K562 (cell line): ENCODE measurements at regions not wholly inside any gene's neighbourhood (a gene's known extent, or its start where the extent isn't known, plus 50 kb on each side); places are given as distances from the start of the nearest gene placed in this dataset.

Source experiments
- ATAC-seq: fragments of 200-7000 bp; cut with Tn5 transposase; 3 replicates; pipeline ENCODE4 v1.9.1; 2020; ENCODE audit warnings: moderate library complexity
- BruUV-seq: library from RNA; stranded (reverse); fragments of 400-500 nt; replicated peaks from 2 replicates; lab custom pipeline; 2021; lab: Mats Ljungman, UMichigan
- CTCF ChIA-PET: fragments of 300-600 bp; formaldehyde crosslinking; extraction: SDS; loops from one replicate; lab custom pipeline; 2021; ENCODE audit warnings: low intra/inter-chr PET ratio; lab: Yijun Ruan, JAX
- POLR2A ChIA-PET: fragments of 300-600, 350-650 bp; sonication (Branson Sonifier 250); formaldehyde crosslinking; extraction: SDS; loops from one replicate; lab custom pipeline; 2021; ENCODE audit warnings: antibody characterized with exemption, inconsistent platforms; lab: Yijun Ruan, JAX
- DNase-seq, 4 experiments: peaks; one replicate each; pipeline versions ENCODE4 v3.0.0 to v3.0.0-alpha.2; 2011 to 2018; ENCODE audit warnings: low spot score in 3 of 4, mixed read lengths in 3 of 4; ENCODE audit errors: extremely low read depth in 1 of 4
- FAIRE-seq: peaks from 2 replicates; lab custom pipeline; 2011; peaks lifted over from hg19 to GRCh38; lab: Jason Lieb, UNC
- H2AFZ ChIP-seq: 2 replicates; pipeline ENCODE4 v1.6.0; 2011; ENCODE audit warnings: low read depth, low read length, control low read depth, inconsistent platforms
- H3K27ac ChIP-seq: fragments of 200-600 bp; 3 replicates; pipeline ENCODE4 v1.8.0; 2011; ENCODE audit warnings: low read depth, mild to moderate bottlenecking, control low read depth, inconsistent platforms, low read length, moderate library complexity, mixed read lengths; ENCODE audit errors: extremely low read depth
- H3K27me3 ChIP-seq, 2 experiments: fragments of 300-600 bp in 1 of 2; 2 replicates in 1 of 2; 3 replicates in 1 of 2; pipeline versions ENCODE4 v1.6.0 to v1.8.0; 2011; ENCODE audit warnings: inconsistent platforms in 2 of 2, low read length in 2 of 2, mild to moderate bottlenecking in 1 of 2, mixed read lengths in 1 of 2, moderate library complexity in 1 of 2; ENCODE audit not compliant: control insufficient read depth in 2 of 2, insufficient read depth in 2 of 2
- H3K36me3 ChIP-seq: fragments of 300-600 bp; 3 replicates; pipeline ENCODE4 v1.8.0; 2011; ENCODE audit warnings: mild to moderate bottlenecking, low read length, inconsistent platforms; ENCODE audit not compliant: control insufficient read depth, insufficient read depth
- H3K4me1 ChIP-seq, 2 experiments: fragments of 200-600 bp in 1 of 2; replicated peaks in 1 of 2; 2 replicates in 1 of 2; 3 replicates in 1 of 2; pipeline versions ENCODE4 v1.5.1 to v1.8.0; 2011; ENCODE audit warnings: inconsistent platforms in 2 of 2, low read length in 2 of 2, mild to moderate bottlenecking in 1 of 2, mixed read lengths in 1 of 2, moderate library complexity in 1 of 2; ENCODE audit not compliant: control insufficient read depth in 2 of 2, insufficient read depth in 2 of 2
- H3K4me2 ChIP-seq: 2 replicates; pipeline ENCODE4 v1.6.1; 2011; ENCODE audit warnings: low read length, control low read depth, inconsistent platforms, mixed read lengths; ENCODE audit not compliant: insufficient read depth
- H3K4me3 ChIP-seq: fragments of 200-600 bp; sonication (generic), shearing (Covaris generic); 2 replicates; pipeline ENCODE4 v1.5.1; 2016; ENCODE audit warnings: control low read depth, inconsistent platforms
- H3K79me2 ChIP-seq: fragments of 200-600 bp; 3 replicates; pipeline ENCODE4 v1.8.0; 2011; ENCODE audit warnings: low read length, inconsistent platforms; ENCODE audit not compliant: control insufficient read depth, insufficient read depth
- H3K9ac ChIP-seq, 2 experiments: 2 replicates each; pipeline versions ENCODE4 v1.6.0 to v1.6.1; 2011; ENCODE audit warnings: low read depth in 2 of 2, low read length in 2 of 2, control low read depth in 1 of 2, inconsistent platforms in 1 of 2, mild to moderate bottlenecking in 1 of 2, mixed read lengths in 1 of 2; ENCODE audit not compliant: insufficient read depth in 1 of 2
- H3K9me1 ChIP-seq: one replicate; pipeline ENCODE4 v1.6.0; 2011; ENCODE audit warnings: inconsistent platforms, mild to moderate bottlenecking, low read length, moderate library complexity; ENCODE audit not compliant: control insufficient read depth, insufficient read depth
- H3K9me3 ChIP-seq: replicated peaks from 2 replicates; pipeline ENCODE4 v1.5.1; 2011; ENCODE audit warnings: low read depth, low read length, inconsistent platforms; ENCODE audit not compliant: control insufficient read depth, insufficient read depth
- H4K20me1 ChIP-seq: replicated peaks from 2 replicates; pipeline ENCODE4 v1.6.1; 2011; ENCODE audit warnings: low read length, inconsistent platforms, mixed read lengths; ENCODE audit not compliant: control insufficient read depth, insufficient read depth
- ASH1L ChIP-seq: fragments of 450-650 bp; IDR thresholded peaks from 2 replicates; pipeline ENCODE4 v1.6.1; 2018; ENCODE audit warnings: borderline replicate concordance, mild to moderate bottlenecking, low read depth; ENCODE audit not compliant: partially characterized antibody
- DNMT1 ChIP-seq: fragments of 450-650 bp; IDR thresholded peaks from 2 replicates; pipeline ENCODE4 v1.6.1; 2016; ENCODE audit warnings: antibody characterized with exemption, mild to moderate bottlenecking
- HOMEZ ChIP-seq: fragments of 250-450 bp; sonication (Bioruptor Pico); IDR thresholded peaks from 2 replicates; pipeline ENCODE4 v1.4.0; 2020; ENCODE audit warnings: mild to moderate bottlenecking, moderate library complexity
- POLR2H ChIP-seq: IDR thresholded peaks from 2 replicates; pipeline ENCODE4 v1.6.1; 2016; ENCODE audit warnings: missing genetic modification characterization, low read depth, mild to moderate bottlenecking, control low read depth, missing compliant biosample characterization, moderate library complexity
- SMARCA5 ChIP-seq: fragments of 450-650 bp; IDR thresholded peaks from 2 replicates; pipeline ENCODE4 v1.6.1; 2016
- SNRNP70 ChIP-seq: fragments of 200-400 bp; formaldehyde crosslinking; optimal IDR thresholded peaks from 2 replicates; pipeline ENCODE3; 2017; ENCODE audit warnings: low read depth, low read length
- STAG1 ChIP-seq: sonication (generic); formaldehyde crosslinking; IDR thresholded peaks from 2 replicates; pipeline ENCODE4 v1.5.0; 2020; ENCODE audit warnings: missing genetic modification reagents, borderline replicate concordance
- TAF1 ChIP-seq: IDR thresholded peaks from 2 replicates; pipeline ENCODE4 v1.6.1; 2011; ENCODE audit warnings: mild to moderate bottlenecking, low read length, moderate library complexity; ENCODE audit not compliant: insufficient read depth, control insufficient read depth, severe bottlenecking; ENCODE audit errors: extremely low read depth
- TCF3 ChIP-seq: sonication (generic); formaldehyde crosslinking; IDR thresholded peaks from 2 replicates; pipeline ENCODE4 v1.4.0; 2020; ENCODE audit warnings: mild to moderate bottlenecking, missing genetic modification reagents
- WGBS: fragments of 100-300 bp; shearing (Covaris generic); methylation state at CpG from one replicate; pipeline ENCODE4 v1.1.6; 2016; ENCODE audit warnings: low coverage, mixed read lengths; ENCODE audit not compliant: insufficient coverage; ENCODE audit errors: missing lambda C conversion rate; 5-methylcytosine and 5-hydroxymethylcytosine counted together
- in situ Hi-C: fragments of 300-500 bp; cut with MboI; formaldehyde crosslinking; loops from 4 replicates; pipeline ENCODE4 v1.15.0; 2018; ENCODE audit warnings: inconsistent platforms, mixed read lengths
- intact Hi-C: fragments of 100-400 bp; cut with micrococcal nuclease; formaldehyde crosslinking; loops from 2 replicates; pipeline ENCODE4 v1.14.2; 2022
- TF ChIP-seq, protein P1 (sequence below): fragments of 450-650 bp; formaldehyde crosslinking; IDR thresholded peaks from 2 replicates; pipeline ENCODE4 v1.4.0; 2020; ENCODE audit warnings: mild to moderate bottlenecking, moderate library complexity
- TF ChIP-seq, protein P2 (sequence below), 2 experiments: fragments of 450-650 bp in 1 of 2; sonication (generic) in 1 of 2; formaldehyde crosslinking in 1 of 2; IDR thresholded peaks in 1 of 2; conservative IDR thresholded peaks in 1 of 2; 2 replicates each; pipeline versions ENCODE4 v1.6.1 to v1.8.1; 2016 to 2023; ENCODE audit warnings: mild to moderate bottlenecking in 2 of 2, moderate library complexity in 2 of 2, inconsistent platforms in 1 of 2, missing genetic modification reagents in 1 of 2
- TF ChIP-seq, protein P3 (sequence below): fragments of 250-450 bp; sonication (Bioruptor Pico); IDR thresholded peaks from 2 replicates; pipeline ENCODE4 v1.5.0; 2021
- TF ChIP-seq, protein P4 (sequence below): IDR thresholded peaks from 2 replicates; pipeline ENCODE4 v1.6.1; 2012; ENCODE audit warnings: low read depth, low read length, improper control_type of control experiment, borderline replicate concordance

GRCh38 chr20:53829724-53830521 is 236.3 kb upstream of the ZNF217 start:
- Histone ChIP-seq H4K20me1 (no peaks in the 10 kb centered on the region), H3K79me2 (no peaks in the 10 kb centered on the region), H3K27ac (peak overlapping the region; percentile 79), H3K27me3 (no peaks in the 10 kb centered on the region), H2AFZ (peak overlapping the region; percentile 97), H3K36me3 (no peaks in the 10 kb centered on the region), H3K9me3 (no peaks in the 10 kb centered on the region), H3K4me2 (peak overlapping the region; percentile 71), H3K4me3 (peak overlapping the region; percentile 4; the same call in 1 of the 2 replicates), H3K4me1 (peaks cover 0 to 20% of the 10 kb centered on the region in 2 experiments; a peak in 2 of 5 replicates), H3K9ac (peak overlapping the region in 1 of 2 experiments; percentile 70; a peak in 2 of 4 replicates), H3K9me1 (no peaks in the 10 kb centered on the region)
- 7% methylated on average over 5 of the region's 5 CpGs for WGBS
- in situ Hi-C loops (no loop called here), intact Hi-C loops (no loop called here)
- peak; percentile 58 for ATAC-seq
- BruUV-seq, result TSS peak; percentile 77
- POLR2A ChIA-PET, result interaction anchor here (0.6 to 1.5 kb wide), 4 partner anchors 27 to 236 kb away, joined by 3 read pairs; no protein-coding TSS in a partner anchor
- CTCF ChIA-PET, result no interaction called here
- peak in 2 of 4 experiments; percentile 17 to 30 for DNase-seq
- FAIRE-seq, result no peak
- TF ChIP-seq TAF1, result no peak
- TF ChIP-seq, protein P1, sequence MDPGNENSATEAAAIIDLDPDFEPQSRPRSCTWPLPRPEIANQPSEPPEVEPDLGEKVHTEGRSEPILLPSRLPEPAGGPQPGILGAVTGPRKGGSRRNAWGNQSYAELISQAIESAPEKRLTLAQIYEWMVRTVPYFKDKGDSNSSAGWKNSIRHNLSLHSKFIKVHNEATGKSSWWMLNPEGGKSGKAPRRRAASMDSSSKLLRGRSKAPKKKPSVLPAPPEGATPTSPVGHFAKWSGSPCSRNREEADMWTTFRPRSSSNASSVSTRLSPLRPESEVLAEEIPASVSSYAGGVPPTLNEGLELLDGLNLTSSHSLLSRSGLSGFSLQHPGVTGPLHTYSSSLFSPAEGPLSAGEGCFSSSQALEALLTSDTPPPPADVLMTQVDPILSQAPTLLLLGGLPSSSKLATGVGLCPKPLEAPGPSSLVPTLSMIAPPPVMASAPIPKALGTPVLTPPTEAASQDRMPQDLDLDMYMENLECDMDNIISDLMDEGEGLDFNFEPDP (CRISPR knock-in tag), result no peak
- TF ChIP-seq, protein P2, sequence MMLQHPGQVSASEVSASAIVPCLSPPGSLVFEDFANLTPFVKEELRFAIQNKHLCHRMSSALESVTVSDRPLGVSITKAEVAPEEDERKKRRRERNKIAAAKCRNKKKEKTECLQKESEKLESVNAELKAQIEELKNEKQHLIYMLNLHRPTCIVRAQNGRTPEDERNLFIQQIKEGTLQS (IDR thresholded peaks at IDR 0.05), result peak; percentile 11; the same call in 1 of the 2 replicates
- TF ChIP-seq, protein P2 (CRISPR knock-in tag; conservative IDR thresholded peaks at IDR 0.05), result no peak
- TF ChIP-seq HOMEZ (CRISPR knock-in tag), result no peak
- no peak for TF ChIP-seq TCF3 (CRISPR knock-in tag)
- TF ChIP-seq DNMT1, result 0 out of 2 replicates have a peak, but pooled peaks have one; percentile 26
- TF ChIP-seq POLR2H (tag), result peak; percentile 55
- TF ChIP-seq, protein P3, sequence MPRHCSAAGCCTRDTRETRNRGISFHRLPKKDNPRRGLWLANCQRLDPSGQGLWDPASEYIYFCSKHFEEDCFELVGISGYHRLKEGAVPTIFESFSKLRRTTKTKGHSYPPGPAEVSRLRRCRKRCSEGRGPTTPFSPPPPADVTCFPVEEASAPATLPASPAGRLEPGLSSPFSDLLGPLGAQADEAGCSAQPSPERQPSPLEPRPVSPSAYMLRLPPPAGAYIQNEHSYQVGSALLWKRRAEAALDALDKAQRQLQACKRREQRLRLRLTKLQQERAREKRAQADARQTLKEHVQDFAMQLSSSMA, result no peak
- no peak for TF ChIP-seq STAG1 (CRISPR knock-in tag)
- no peak for TF ChIP-seq ASH1L
- no peak for TF ChIP-seq SNRNP70
- TF ChIP-seq, protein P4, sequence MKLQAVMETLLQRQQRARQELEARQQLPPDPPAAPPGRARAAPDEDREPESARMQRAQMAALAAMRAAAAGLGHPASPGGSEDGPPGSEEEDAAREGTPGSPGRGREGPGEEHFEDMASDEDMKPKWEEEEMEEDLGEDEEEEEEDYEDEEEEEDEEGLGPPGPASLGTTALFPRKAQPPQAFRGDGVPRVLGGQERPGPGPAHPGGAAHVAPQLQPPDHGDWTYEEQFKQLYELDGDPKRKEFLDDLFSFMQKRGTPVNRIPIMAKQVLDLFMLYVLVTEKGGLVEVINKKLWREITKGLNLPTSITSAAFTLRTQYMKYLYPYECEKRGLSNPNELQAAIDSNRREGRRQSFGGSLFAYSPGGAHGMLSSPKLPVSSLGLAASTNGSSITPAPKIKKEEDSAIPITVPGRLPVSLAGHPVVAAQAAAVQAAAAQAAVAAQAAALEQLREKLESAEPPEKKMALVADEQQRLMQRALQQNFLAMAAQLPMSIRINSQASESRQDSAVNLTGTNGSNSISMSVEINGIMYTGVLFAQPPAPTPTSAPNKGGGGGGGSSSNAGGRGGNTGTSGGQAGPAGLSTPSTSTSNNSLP, result no peak
- no peak for TF ChIP-seq SMARCA5
